ENCODE measurements at regions not wholly inside any gene's neighbourhood (a gene's known extent, or its start where the extent isn't known, plus 50 kb on each side); places are given as distances from the start of the nearest gene placed in this dataset.

DNA sequence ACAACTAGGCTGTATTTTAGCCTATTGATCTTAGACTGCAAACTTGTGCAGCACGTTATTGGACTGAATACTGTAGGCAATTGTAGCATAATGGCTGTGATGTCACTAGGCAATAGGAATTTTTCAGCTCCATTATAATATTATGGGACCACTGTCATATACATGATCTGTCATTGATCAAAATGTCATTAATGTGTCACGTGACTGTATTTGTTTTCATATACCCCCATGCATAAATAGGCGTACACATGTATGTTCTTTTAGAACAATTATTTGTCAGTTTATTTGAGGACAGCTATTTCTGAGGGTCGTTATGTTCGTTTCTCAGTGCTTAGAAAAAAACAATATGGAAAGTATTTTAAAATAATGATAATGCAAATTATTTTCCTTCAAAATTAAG lies 111.9 kb upstream of the CDH2 start:
- WGBS (ENCODE audit: extremely low coverage, insufficient read length, low lambda C conversion rate) = no CpG with 5 or more reads among the region's 5 CpGs
- DNase-seq = no peak
- no peak for TF ChIP-seq CTCF (conservative IDR thresholded peaks at IDR 0.05)
- Histone ChIP-seq H4K20me1 (ENCODE audit: control insufficient read depth, insufficient read depth, insufficient read length) (no peaks in the 10 kb centered on the region), H3K4ac (ENCODE audit: low read depth, low read length) (no peak overlapping the region), H3K9ac (ENCODE audit: extremely low read depth, insufficient read length, low read length) (no peak overlapping the region), H3T11ph (ENCODE audit: low read length) (no peak overlapping the region), H3K27me3 (ENCODE audit: insufficient read depth, low read length) (peaks cover 4% of the 10 kb centered on the region; the same call in 1 of the 2 replicates), H3K56ac (ENCODE audit: insufficient read length, low read depth, low read length) (no peak overlapping the region), H4K8ac (replicated peaks; ENCODE audit: insufficient read length, low read depth, low read length) (no peak overlapping the region), H3K23ac (ENCODE audit: insufficient read length, low read depth, low read length) (no peak overlapping the region), H2BK12ac (ENCODE audit: insufficient read length, low read depth, low read length) (no peak overlapping the region), H3K79me2 (ENCODE audit: insufficient read depth, low read length) (no peaks in the 10 kb centered on the region), H2AFZ (ENCODE audit: low read length) (no peak overlapping the region), H3K18ac (ENCODE audit: insufficient read length, low read depth, low read length) (no peak overlapping the region), H2BK15ac (ENCODE audit: low read depth, low read length) (no peak overlapping the region), H2BK5ac (ENCODE audit: insufficient read length, low read length) (no peak overlapping the region), H2BK20ac (ENCODE audit: low read depth, low read length, poor library complexity, severe bottlenecking) (no peak overlapping the region), H4K91ac (ENCODE audit: insufficient read length, low read depth, low read length) (no peak overlapping the region), H3K14ac (ENCODE audit: insufficient read depth, low read length) (no peak overlapping the region), H3K9me3 (ENCODE audit: control insufficient read depth, low read depth, low read length) (no peaks in the 10 kb centered on the region), H2AK5ac (ENCODE audit: insufficient read length, low read length) (no peak overlapping the region), H3K23me2 (ENCODE audit: insufficient read length, low read depth, low read length, poor library complexity, severe bottlenecking) (no peaks in the 10 kb centered on the region), H4K5ac (ENCODE audit: insufficient read length, low read depth, low read length) (no peak overlapping the region), H3K79me1 (ENCODE audit: insufficient read depth, low read depth, low read length, poor library complexity, severe bottlenecking) (no peaks in the 10 kb centered on the region), H3K4me2 (ENCODE audit: insufficient read depth, insufficient read length, low read length) (no peak overlapping the region), H3K4me1 (ENCODE audit: insufficient read depth, low read length) (no peaks in the 10 kb centered on the region), H3K27ac (ENCODE audit: insufficient read length, low read depth, low read length) (no peak overlapping the region), H2BK120ac (ENCODE audit: low read depth, low read length, poor library complexity, severe bottlenecking) (no peak overlapping the region)
- Mint-ChIP-seq H3K36me3 (ENCODE audit: insufficient read depth in 1 of 3, low read depth in 3 of 3) (peaks cover 0 to 3% (median 0%) of the 10 kb centered on the region in 3 experiments; a peak in 1 of 7 replicates), H3K27ac (no peak overlapping the region), H3K4me3 (no peak overlapping the region), H3K9me3 (peaks cover 2 to 5% of the 10 kb centered on the region in 2 experiments; a peak in 1 of 5 replicates), H3K27me3 (ENCODE audit: low read depth) (peaks cover 60% of the 10 kb centered on the region), H3K4me1 (peaks cover 11 to 13% of the 10 kb centered on the region in 2 experiments; a peak in 3 of 4 replicates)
